ENCODE measurements at regions not wholly inside any gene's neighbourhood (a gene's known extent, or its start where the extent isn't known, plus 50 kb on each side); places are given as distances from the start of the nearest gene placed in this dataset.

- no peak for DNase-seq
- Histone ChIP-seq H3K4me3 (no peak overlapping the region), H3K36me3 (no peaks in the 10 kb centered on the region), H3K4me1 (no peaks in the 10 kb centered on the region), H3K27ac (no peak overlapping the region), H3K27me3 (no peaks in the 10 kb centered on the region), H3K9me3 (peaks cover 0 to 6% (median 0%) of the 10 kb centered on the region in 4 donors)
- intact Hi-C loops (cut with DNase I; ENCODE audit: low total_unique reads) = no loop called here
- no peak for TF ChIP-seq EP300 (IDR thresholded peaks at IDR 0.05)
- TF ChIP-seq POLR2A (IDR thresholded peaks at IDR 0.05) = no peak
- no peak for TF ChIP-seq CTCF (IDR thresholded peaks at IDR 0.05)
- no peak for TF ChIP-seq POLR2AphosphoS5 (IDR thresholded peaks at IDR 0.05)
- WGBS, 5 donors = 51 to 75% (median 71%) methylated on average over 2 of the region's 2 CpGs
Measured at GRCh38 chr5:20555034-20555433, 567.0 kb upstream of the CDH18 start.

- intact Hi-C loops (cut with DNase I; ENCODE audit: low total_unique reads) = no loop called here
- Histone ChIP-seq H3K9me3 (peaks cover 0 to 6% (median 0%) of the 10 kb centered on the region in 4 donors), H3K27ac (no peak overlapping the region), H3K36me3 (no peaks in the 10 kb centered on the region), H3K4me1 (no peaks in the 10 kb centered on the region), H3K27me3 (no peaks in the 10 kb centered on the region), H3K4me3 (no peak overlapping the region)
- no peak for TF ChIP-seq POLR2AphosphoS5 (IDR thresholded peaks at IDR 0.05)
- TF ChIP-seq EP300 (IDR thresholded peaks at IDR 0.05) = no peak
- TF ChIP-seq POLR2A (IDR thresholded peaks at IDR 0.05) = no peak
- TF ChIP-seq CTCF (IDR thresholded peaks at IDR 0.05) = no peak
- no peak for DNase-seq
- 17 to 55% (median 39%) methylated on average over 2 of the region's 2 CpGs for WGBS, 5 donors
Measured at GRCh38 chr5:20554001-20554400, 566.0 kb upstream of the CDH18 start.

GRCh38 chr5:20537911-20538703, 550.1 kb upstream of the CDH18 start:
- H3K27me3 ChIP-seq = no peaks in the 10 kb centered on the region
- no peak for TF ChIP-seq POLR2A (IDR thresholded peaks at IDR 0.05)
- no peak for TF ChIP-seq POLR2AphosphoS5 (IDR thresholded peaks at IDR 0.05)
- TF ChIP-seq EP300 (IDR thresholded peaks at IDR 0.05) = no peak
- no peak for TF ChIP-seq CTCF (IDR thresholded peaks at IDR 0.05)
- no peak overlapping the region for H3K4me3 ChIP-seq
- no peaks in the 10 kb centered on the region for H3K4me1 ChIP-seq
- DNase-seq = no peak
- intact Hi-C loops (cut with DNase I; ENCODE audit: low total_unique reads) = no loop called here
- WGBS, 5 donors = 66 to 82% (median 71%) methylated on average over 4 of the region's 4 CpGs
- H3K9me3 ChIP-seq = peaks cover 0 to 8% (median 0%) of the 10 kb centered on the region in 4 donors
- H3K36me3 ChIP-seq = no peaks in the 10 kb centered on the region
- no peak overlapping the region for H3K27ac ChIP-seq

GRCh38 chr5:20536813-20537212, 548.8 kb upstream of the CDH18 start:
- Histone ChIP-seq H3K36me3 (no peaks in the 10 kb centered on the region), H3K27ac (no peak overlapping the region), H3K4me3 (no peak overlapping the region), H3K4me1 (no peaks in the 10 kb centered on the region), H3K27me3 (no peaks in the 10 kb centered on the region), H3K9me3 (peaks cover 0 to 8% (median 0%) of the 10 kb centered on the region in 4 donors)
- TF ChIP-seq EP300 (IDR thresholded peaks at IDR 0.05) (no peak), CTCF (IDR thresholded peaks at IDR 0.05) (no peak), POLR2AphosphoS5 (IDR thresholded peaks at IDR 0.05) (no peak), POLR2A (IDR thresholded peaks at IDR 0.05) (no peak)
- DNase-seq = peak in 1 of 2 donors; percentile 2
- intact Hi-C loops (cut with DNase I; ENCODE audit: low total_unique reads) = no loop called here

Data from stomach (tissue), 8 donors.